Right lobe of liver (tissue), 4 donors: ENCODE measurements at regions not wholly inside any gene's neighbourhood (a gene's known extent, or its start where the extent isn't known, plus 50 kb on each side); places are given as distances from the start of the nearest gene placed in this dataset.

Experiments used
- CTCF ChIP-seq, 4 donors: fragments of 200-600 bp in 3 of 4; fragments of 450-650 bp in 1 of 4; IDR thresholded peaks; one replicate each; pipeline versions ENCODE4 v1.5.1 to v1.8.0; 2016 to 2022; ENCODE audit warnings: antibody characterized with exemption in 4 of 4, mild to moderate bottlenecking in 2 of 4
- POLR2A ChIP-seq: fragments of 450-650 bp; IDR thresholded peaks from one replicate; pipeline ENCODE4 v1.6.1; 2017; ENCODE audit warnings: antibody characterized with exemption, mild to moderate bottlenecking
- donor health status: DM: no; HTN: no; CAD: no.
- donor health status: DM: no; HTN: no; CAD: no.
- donor health status: DM: no; HTN: yes; CAD: no.

- TF ChIP-seq CTCF (IDR thresholded peaks at IDR 0.05) (peak; percentile 78 to 94 (median 85)), POLR2A (no peak)
These were observed 258.1 kb downstream of the TBL1XR1 start for GRCh38 chr3:176939022-176939817.
